Lung (tissue), 11 donors: ENCODE measurements at regions not wholly inside any gene's neighbourhood (a gene's known extent, or its start where the extent isn't known, plus 50 kb on each side); places are given as distances from the start of the nearest gene placed in this dataset.
"Not testable (repeated sequence)": the region's sequence is repeated elsewhere in the genome, so short reads cannot be mapped to it uniquely, and the experiment has no call there.

Experiments used
- ATAC-seq: fragments of 200-7000 bp; cut with Tn5 transposase; one replicate; pipeline ENCODE4 v1.9.1; 2020; ENCODE audit warnings: moderate number of reproducible peaks; ENCODE audit not compliant: insufficient read depth, low FRiP score
- DNase-seq, 3 donors: peaks; one replicate each; pipeline ENCODE4 v3.0.0-alpha.2; 2013 to 2017
- H3K27ac ChIP-seq, 2 donors: one replicate each; pipeline ENCODE4 v1.5.1; 2013; ENCODE audit warnings: mild to moderate bottlenecking in 2 of 2, moderate library complexity in 2 of 2, control low read depth in 1 of 2, inconsistent platforms in 1 of 2, low read depth in 1 of 2, low read length in 1 of 2
- H3K27me3 ChIP-seq, 3 donors: one replicate each; pipeline ENCODE4 v1.5.1; 2013; ENCODE audit warnings: low read length in 2 of 3; ENCODE audit not compliant: control insufficient read depth in 3 of 3, insufficient read depth in 3 of 3
- H3K36me3 ChIP-seq, 4 donors: one replicate each; pipeline ENCODE4 v1.5.1; 2013; ENCODE audit warnings: low read length in 4 of 4, mild to moderate bottlenecking in 1 of 4, moderate library complexity in 1 of 4; ENCODE audit not compliant: control insufficient read depth in 4 of 4, insufficient read depth in 4 of 4
- H3K4me1 ChIP-seq, 5 donors: one replicate each; pipeline ENCODE4 v1.5.1; 2013; ENCODE audit warnings: low read length in 5 of 5, mild to moderate bottlenecking in 2 of 5, moderate library complexity in 1 of 5; ENCODE audit not compliant: control insufficient read depth in 5 of 5, insufficient read depth in 5 of 5
- H3K4me3 ChIP-seq: one replicate; pipeline ENCODE4 v1.5.1; 2013; ENCODE audit warnings: mild to moderate bottlenecking, control low read depth, moderate library complexity
- H3K9ac ChIP-seq, 2 donors: one replicate each; pipeline ENCODE4 v1.5.1; 2013; ENCODE audit warnings: low read length in 2 of 2, control low read depth in 1 of 2; ENCODE audit not compliant: insufficient read depth in 1 of 2
- H3K9me3 ChIP-seq, 4 donors: one replicate each; pipeline ENCODE4 v1.5.1; 2013; ENCODE audit warnings: low read length in 3 of 4, mild to moderate bottlenecking in 1 of 4, moderate library complexity in 1 of 4; ENCODE audit not compliant: control insufficient read depth in 4 of 4, insufficient read depth in 3 of 4
- WGBS, 2 donors: extraction: QIAGEN DNeasy Blood & Tissue Kit; methylation state at CpG; one replicate each; pipeline ENCODE4 v1.1.7; 2013; 5-methylcytosine and 5-hydroxymethylcytosine counted together
- TF ChIP-seq, protein P1 (sequence below): IDR thresholded peaks from 2 replicates; pipeline ENCODE4 v1.5.1; 2012; ENCODE audit warnings: mild to moderate bottlenecking; ENCODE audit errors: control extremely low read depth, extremely low read depth
- donor health status: control.
- donor health status: control.
- donor health status: Bipolar disorder and iron deficiency.
- donor health status: healthy.
- donor health status: DM: yes; HTN: yes; CAD: no.

GRCh38 chr1:117760485-117760884, 154.6 kb downstream of the TENT5C start:
- DNase-seq (no peak), ATAC-seq (no peak)
- Histone ChIP-seq H3K36me3 (no peaks in the 10 kb centered on the region), H3K27ac (no peak overlapping the region), H3K4me3 (no peak overlapping the region), H3K9me3 (no peaks in the 10 kb centered on the region), H3K9ac (no peak overlapping the region), H3K4me1 (peaks cover 0 to 7% (median 0%) of the 10 kb centered on the region in 5 donors), H3K27me3 (no peaks in the 10 kb centered on the region)
- TF ChIP-seq, protein P1, sequence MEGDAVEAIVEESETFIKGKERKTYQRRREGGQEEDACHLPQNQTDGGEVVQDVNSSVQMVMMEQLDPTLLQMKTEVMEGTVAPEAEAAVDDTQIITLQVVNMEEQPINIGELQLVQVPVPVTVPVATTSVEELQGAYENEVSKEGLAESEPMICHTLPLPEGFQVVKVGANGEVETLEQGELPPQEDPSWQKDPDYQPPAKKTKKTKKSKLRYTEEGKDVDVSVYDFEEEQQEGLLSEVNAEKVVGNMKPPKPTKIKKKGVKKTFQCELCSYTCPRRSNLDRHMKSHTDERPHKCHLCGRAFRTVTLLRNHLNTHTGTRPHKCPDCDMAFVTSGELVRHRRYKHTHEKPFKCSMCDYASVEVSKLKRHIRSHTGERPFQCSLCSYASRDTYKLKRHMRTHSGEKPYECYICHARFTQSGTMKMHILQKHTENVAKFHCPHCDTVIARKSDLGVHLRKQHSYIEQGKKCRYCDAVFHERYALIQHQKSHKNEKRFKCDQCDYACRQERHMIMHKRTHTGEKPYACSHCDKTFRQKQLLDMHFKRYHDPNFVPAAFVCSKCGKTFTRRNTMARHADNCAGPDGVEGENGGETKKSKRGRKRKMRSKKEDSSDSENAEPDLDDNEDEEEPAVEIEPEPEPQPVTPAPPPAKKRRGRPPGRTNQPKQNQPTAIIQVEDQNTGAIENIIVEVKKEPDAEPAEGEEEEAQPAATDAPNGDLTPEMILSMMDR = no peak
- 66 to 75% methylated on average over 2 of the region's 2 CpGs for whole genome bisulfite sequencing, 2 donors

- H3K27me3 ChIP-seq, DNase-seq, H3K9ac ChIP-seq, H3K36me3 ChIP-seq, H3K4me1 ChIP-seq, H3K27ac ChIP-seq, ATAC-seq, H3K4me3 ChIP-seq: not testable (repeated sequence)
- WGBS, 2 donors = 76 to 81% methylated on average over 1 of the region's 1 CpG
- H3K9me3 ChIP-seq = peaks cover 3 to 13% (median 11%) of the 10 kb centered on the region in 4 donors
Observed at GRCh38 chr1:117767756-117768155, 161.7 kb downstream of the GDAP2 start.

- no peak overlapping the region for H3K9ac ChIP-seq
- no peak overlapping the region for H3K27ac ChIP-seq
- no peaks in the 10 kb centered on the region for H3K27me3 ChIP-seq
- no peak for ATAC-seq
- H3K36me3 ChIP-seq = no peaks in the 10 kb centered on the region
- H3K4me1 ChIP-seq = no peaks in the 10 kb centered on the region
- no peak for DNase-seq
- no peak overlapping the region for H3K4me3 ChIP-seq
- peaks cover 3 to 14% (median 11%) of the 10 kb centered on the region in 4 donors for H3K9me3 ChIP-seq
- TF ChIP-seq, protein P1 = no peak
- WGBS, 2 donors = 49 to 60% methylated on average over 1 of the region's 1 CpG
Observed at GRCh38 chr1:117770981-117771531, 158.4 kb downstream of the GDAP2 start.

DNA sequence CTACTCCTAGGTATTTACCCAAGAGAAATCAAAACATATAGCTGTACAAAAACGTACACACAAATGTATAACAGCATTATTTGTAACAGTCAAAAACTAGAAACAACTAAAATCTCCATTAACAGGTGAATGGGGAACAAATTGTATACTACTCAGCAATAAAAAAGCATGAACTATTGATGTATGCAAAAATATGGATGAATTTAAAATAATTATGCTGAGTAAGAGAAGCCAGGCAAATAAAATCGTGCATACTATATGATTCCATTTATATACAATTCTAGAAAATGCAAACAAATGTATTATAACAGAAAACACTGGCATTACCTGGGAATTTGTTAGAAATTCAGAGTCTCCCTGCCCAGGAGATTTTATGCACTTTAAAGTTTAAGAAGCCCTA, 150.1 kb downstream of the GDAP2 start:
- H3K9me3 ChIP-seq = no peaks in the 10 kb centered on the region
- H3K4me1 ChIP-seq = peaks cover 0 to 5% (median 0%) of the 10 kb centered on the region in 5 donors
- no peak overlapping the region for H3K9ac ChIP-seq
- no peak overlapping the region for H3K27ac ChIP-seq
- DNase-seq (no peak), ATAC-seq (no peak)
- 84 to 86% methylated on average over 2 of the region's 2 CpGs for WGBS, 2 donors
- H3K4me3 ChIP-seq = no peak overlapping the region
- no peaks in the 10 kb centered on the region for H3K36me3 ChIP-seq
- H3K27me3 ChIP-seq = no peaks in the 10 kb centered on the region
- TF ChIP-seq, protein P1 = no peak
